ENCODE measurements at regions not wholly inside any gene's neighbourhood (a gene's known extent, or its start where the extent isn't known, plus 50 kb on each side); places are given as distances from the start of the nearest gene placed in this dataset.

- Mint-ChIP-seq H3K9me3 (no peaks in the 10 kb centered on the region), H3K27ac (no peak overlapping the region), H3K4me3 (no peak overlapping the region), H3K36me3 (ENCODE audit: low read depth) (no peaks in the 10 kb centered on the region), H3K4me1 (ENCODE audit: low read depth) (peaks cover 28% of the 10 kb centered on the region), H3K27me3 (ENCODE audit: insufficient read depth) (peaks cover 9% of the 10 kb centered on the region)
- DNase-seq = no peak
- TF ChIP-seq CTCF (IDR thresholded peaks at IDR 0.05) = no peak
These were observed 55.9 kb upstream of the FAM174B start for GRCh38 chr15:92711457-92711831.

- TF ChIP-seq CTCF (IDR thresholded peaks at IDR 0.05) = no peak
- Mint-ChIP-seq H3K27me3 (ENCODE audit: insufficient read depth) (peaks cover 7% of the 10 kb centered on the region), H3K4me3 (peak overlapping the region; percentile 89), H3K4me1 (ENCODE audit: low read depth) (peaks cover 18% of the 10 kb centered on the region), H3K36me3 (ENCODE audit: low read depth) (no peaks in the 10 kb centered on the region), H3K9me3 (no peaks in the 10 kb centered on the region), H3K27ac (peak overlapping the region; percentile 65)
- peak; percentile 68 for DNase-seq
These were observed 58.5 kb upstream of the FAM174B start for GRCh38 chr15:92714077-92714476.

GRCh38 chr15:92714477-92715401 is 59.2 kb upstream of the FAM174B start:
- TF ChIP-seq CTCF (IDR thresholded peaks at IDR 0.05) = peak; percentile 96
- Mint-ChIP-seq H3K4me1 (ENCODE audit: low read depth) (peaks cover 13% of the 10 kb centered on the region), H3K36me3 (ENCODE audit: low read depth) (no peaks in the 10 kb centered on the region), H3K4me3 (peak overlapping the region; percentile 89), H3K27me3 (ENCODE audit: insufficient read depth) (peaks cover 6% of the 10 kb centered on the region), H3K27ac (peak overlapping the region; percentile 65), H3K9me3 (no peaks in the 10 kb centered on the region)
- peak; percentile 57 for DNase-seq

- no peak for TF ChIP-seq CTCF (IDR thresholded peaks at IDR 0.05)
- no peak overlapping the region for H3K4me3 Mint-ChIP-seq
- H3K27me3 Mint-ChIP-seq (ENCODE audit: insufficient read depth) = peaks cover 8% of the 10 kb centered on the region
- no peaks in the 10 kb centered on the region for H3K36me3 Mint-ChIP-seq (ENCODE audit: low read depth)
- H3K27ac Mint-ChIP-seq = no peak overlapping the region
- no peaks in the 10 kb centered on the region for H3K9me3 Mint-ChIP-seq
- DNase-seq = no peak
- peaks cover 13% of the 10 kb centered on the region for H3K4me1 Mint-ChIP-seq (ENCODE audit: low read depth)
These were observed 60.2 kb upstream of the FAM174B start for GRCh38 chr15:92715758-92716157.

GRCh38 chr15:92719021-92719420 is 63.4 kb upstream of the FAM174B start:
- no peak for DNase-seq
- TF ChIP-seq CTCF (IDR thresholded peaks at IDR 0.05) = no peak
- Mint-ChIP-seq H3K4me3 (no peak overlapping the region), H3K36me3 (ENCODE audit: low read depth) (no peaks in the 10 kb centered on the region), H3K4me1 (ENCODE audit: low read depth) (peaks cover 10% of the 10 kb centered on the region), H3K27me3 (ENCODE audit: insufficient read depth) (peaks cover 9% of the 10 kb centered on the region), H3K27ac (no peak overlapping the region), H3K9me3 (no peaks in the 10 kb centered on the region)

Data from HFFc6 (cell line).